ENCODE measurements at regions not wholly inside any gene's neighbourhood (a gene's known extent, or its start where the extent isn't known, plus 50 kb on each side); places are given as distances from the start of the nearest gene placed in this dataset.

DNA sequence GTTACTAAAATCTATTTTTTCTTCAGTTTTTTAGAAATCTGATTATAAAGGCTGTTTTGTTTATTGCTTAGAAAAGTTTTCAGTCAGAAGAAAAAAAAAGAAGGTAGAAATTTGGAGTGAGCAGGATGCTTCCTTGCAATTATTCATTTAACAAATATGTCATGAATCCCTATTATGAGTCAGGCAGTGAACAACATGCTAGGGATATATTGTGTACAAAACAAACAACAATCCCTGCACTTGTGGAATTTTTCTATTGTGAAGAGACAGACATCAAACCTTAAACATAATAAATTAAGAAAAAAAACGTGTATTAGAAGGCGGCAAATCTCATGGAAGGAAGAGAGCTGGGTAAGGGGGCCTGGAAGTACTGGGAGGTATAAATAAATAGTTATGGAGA lies 664.1 kb upstream of the CAMK1G start:
- H3K27me3 ChIP-seq (ENCODE audit: insufficient read depth, low read length), result no peaks in the 10 kb centered on the region
- H3K4me1 ChIP-seq (ENCODE audit: insufficient read depth, low read length), result no peaks in the 10 kb centered on the region
- H3K9me3 ChIP-seq (ENCODE audit: insufficient read depth, low read depth, low read length), result no peaks in the 10 kb centered on the region
- H3K27me3 Mint-ChIP-seq (ENCODE audit: low read depth, unreplicated experiment), result no peaks in the 10 kb centered on the region
- H3K79me2 ChIP-seq (ENCODE audit: insufficient read depth, low read length), result no peaks in the 10 kb centered on the region
- no peak for FAIRE-seq
- no peak for DNase-seq (ENCODE audit: low read depth)
- H3K36me3 Mint-ChIP-seq (ENCODE audit: low read depth, unreplicated experiment), result no peaks in the 10 kb centered on the region
- H3K9me3 Mint-ChIP-seq (ENCODE audit: unreplicated experiment), result no peaks in the 10 kb centered on the region
- no peak for TF ChIP-seq EZH2 (IDR thresholded peaks at IDR 0.05; ENCODE audit: insufficient read depth, low read length)
- TF ChIP-seq, protein P1, sequence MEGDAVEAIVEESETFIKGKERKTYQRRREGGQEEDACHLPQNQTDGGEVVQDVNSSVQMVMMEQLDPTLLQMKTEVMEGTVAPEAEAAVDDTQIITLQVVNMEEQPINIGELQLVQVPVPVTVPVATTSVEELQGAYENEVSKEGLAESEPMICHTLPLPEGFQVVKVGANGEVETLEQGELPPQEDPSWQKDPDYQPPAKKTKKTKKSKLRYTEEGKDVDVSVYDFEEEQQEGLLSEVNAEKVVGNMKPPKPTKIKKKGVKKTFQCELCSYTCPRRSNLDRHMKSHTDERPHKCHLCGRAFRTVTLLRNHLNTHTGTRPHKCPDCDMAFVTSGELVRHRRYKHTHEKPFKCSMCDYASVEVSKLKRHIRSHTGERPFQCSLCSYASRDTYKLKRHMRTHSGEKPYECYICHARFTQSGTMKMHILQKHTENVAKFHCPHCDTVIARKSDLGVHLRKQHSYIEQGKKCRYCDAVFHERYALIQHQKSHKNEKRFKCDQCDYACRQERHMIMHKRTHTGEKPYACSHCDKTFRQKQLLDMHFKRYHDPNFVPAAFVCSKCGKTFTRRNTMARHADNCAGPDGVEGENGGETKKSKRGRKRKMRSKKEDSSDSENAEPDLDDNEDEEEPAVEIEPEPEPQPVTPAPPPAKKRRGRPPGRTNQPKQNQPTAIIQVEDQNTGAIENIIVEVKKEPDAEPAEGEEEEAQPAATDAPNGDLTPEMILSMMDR (IDR thresholded peaks at IDR 0.05; ENCODE audit: insufficient read depth, low read depth, low read length), result no peak
- no peak overlapping the region for H2AFZ ChIP-seq (ENCODE audit: low read depth, low read length)
- no peak overlapping the region for H3K4me3 Mint-ChIP-seq (ENCODE audit: unreplicated experiment)
- H3K4me2 ChIP-seq (ENCODE audit: low read length), result no peak overlapping the region
- no peaks in the 10 kb centered on the region for H4K20me1 ChIP-seq (ENCODE audit: insufficient read depth, low read length)
- H3K27ac ChIP-seq (ENCODE audit: low read depth, low read length), result no peak overlapping the region
- no peaks in the 10 kb centered on the region for H3K4me1 Mint-ChIP-seq (ENCODE audit: low read depth, unreplicated experiment)
- H3K9ac ChIP-seq (ENCODE audit: low read length), result no peak overlapping the region
- H3K27ac Mint-ChIP-seq (ENCODE audit: unreplicated experiment), result no peak overlapping the region
- no peak overlapping the region for H3K4me3 ChIP-seq (ENCODE audit: insufficient read depth, low read depth, low read length)
- H3K36me3 ChIP-seq (ENCODE audit: insufficient read depth, low read length), result no peaks in the 10 kb centered on the region

DNA sequence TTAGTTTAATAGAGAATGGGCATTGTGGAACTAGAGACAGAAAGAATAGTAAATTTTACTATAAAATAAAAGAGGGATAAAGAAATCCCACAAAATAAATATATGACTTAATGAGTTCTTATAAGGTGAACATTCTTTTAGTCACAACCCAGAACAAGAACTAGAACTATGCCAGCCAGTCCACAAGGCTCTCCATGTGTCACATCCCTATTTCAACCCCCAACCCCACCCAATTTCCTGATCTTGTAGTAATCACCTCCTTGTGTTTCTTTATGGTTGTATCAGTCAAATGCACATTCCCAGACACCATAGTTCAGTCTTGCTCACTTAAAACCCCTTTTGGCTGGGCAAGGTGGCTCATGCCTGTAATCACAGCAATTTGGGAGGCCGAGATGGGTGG lies 662.3 kb upstream of the CAMK1G start:
- H4K20me1 ChIP-seq (ENCODE audit: insufficient read depth, low read length), result no peaks in the 10 kb centered on the region
- no peaks in the 10 kb centered on the region for H3K9me3 ChIP-seq (ENCODE audit: insufficient read depth, low read depth, low read length)
- H3K36me3 ChIP-seq (ENCODE audit: insufficient read depth, low read length), result no peaks in the 10 kb centered on the region
- H3K4me2 ChIP-seq (ENCODE audit: low read length), result no peak overlapping the region
- no peak overlapping the region for H2AFZ ChIP-seq (ENCODE audit: low read depth, low read length)
- H3K79me2 ChIP-seq (ENCODE audit: insufficient read depth, low read length), result no peaks in the 10 kb centered on the region
- no peaks in the 10 kb centered on the region for H3K36me3 Mint-ChIP-seq (ENCODE audit: low read depth, unreplicated experiment)
- H3K4me1 ChIP-seq (ENCODE audit: insufficient read depth, low read length), result no peaks in the 10 kb centered on the region
- no peak overlapping the region for H3K27ac ChIP-seq (ENCODE audit: low read depth, low read length)
- no peak overlapping the region for H3K4me3 ChIP-seq (ENCODE audit: insufficient read depth, low read depth, low read length)
- no peak for DNase-seq (ENCODE audit: low read depth)
- H3K27me3 ChIP-seq (ENCODE audit: insufficient read depth, low read length), result no peaks in the 10 kb centered on the region
- no peak for FAIRE-seq
- no peaks in the 10 kb centered on the region for H3K4me1 Mint-ChIP-seq (ENCODE audit: low read depth, unreplicated experiment)
- no peak overlapping the region for H3K9ac ChIP-seq (ENCODE audit: low read length)
- H3K27ac Mint-ChIP-seq (ENCODE audit: unreplicated experiment), result no peak overlapping the region
- H3K9me3 Mint-ChIP-seq (ENCODE audit: unreplicated experiment), result no peaks in the 10 kb centered on the region
- H3K4me3 Mint-ChIP-seq (ENCODE audit: unreplicated experiment), result no peak overlapping the region
- TF ChIP-seq, protein P1 (IDR thresholded peaks at IDR 0.05; ENCODE audit: insufficient read depth, low read depth, low read length), result no peak
- TF ChIP-seq EZH2 (IDR thresholded peaks at IDR 0.05; ENCODE audit: insufficient read depth, low read length), result no peak
- H3K27me3 Mint-ChIP-seq (ENCODE audit: low read depth, unreplicated experiment), result no peaks in the 10 kb centered on the region

DNA sequence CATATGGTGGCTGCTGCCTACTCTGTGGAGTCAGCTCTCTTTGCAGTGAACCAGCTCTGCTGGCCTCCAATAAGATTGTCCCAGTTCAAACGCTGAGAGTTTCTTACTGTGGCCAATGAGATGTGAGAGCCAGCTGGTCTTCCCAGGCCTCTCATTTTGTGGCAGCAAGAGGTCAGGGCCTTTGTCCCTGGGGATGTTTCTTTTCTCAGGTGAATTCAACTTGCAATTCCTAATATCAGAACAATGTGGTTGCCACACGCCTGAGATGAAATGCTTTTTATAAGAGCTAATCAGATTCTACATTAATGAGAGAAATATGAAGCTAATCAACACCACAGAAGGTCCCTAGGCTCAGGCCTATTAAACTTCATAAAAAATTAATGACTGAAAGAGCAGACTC lies 660.1 kb upstream of the CAMK1G start:
- Histone ChIP-seq H3K9me3 (ENCODE audit: insufficient read depth, low read depth, low read length) (no peaks in the 10 kb centered on the region), H4K20me1 (ENCODE audit: insufficient read depth, low read length) (no peaks in the 10 kb centered on the region), H3K27ac (ENCODE audit: low read depth, low read length) (no peak overlapping the region), H2AFZ (ENCODE audit: low read depth, low read length) (peak overlapping the region; percentile 25), H3K9ac (ENCODE audit: low read length) (no peak overlapping the region), H3K36me3 (ENCODE audit: insufficient read depth, low read length) (no peaks in the 10 kb centered on the region), H3K4me1 (ENCODE audit: insufficient read depth, low read length) (no peaks in the 10 kb centered on the region), H3K4me2 (ENCODE audit: low read length) (no peak overlapping the region), H3K4me3 (ENCODE audit: insufficient read depth, low read depth, low read length) (no peak overlapping the region), H3K79me2 (ENCODE audit: insufficient read depth, low read length) (no peaks in the 10 kb centered on the region), H3K27me3 (ENCODE audit: insufficient read depth, low read length) (no peaks in the 10 kb centered on the region)
- no peak for FAIRE-seq
- H3K4me1 Mint-ChIP-seq (ENCODE audit: low read depth, unreplicated experiment), result no peaks in the 10 kb centered on the region
- no peaks in the 10 kb centered on the region for H3K9me3 Mint-ChIP-seq (ENCODE audit: unreplicated experiment)
- no peak overlapping the region for H3K27ac Mint-ChIP-seq (ENCODE audit: unreplicated experiment)
- no peak for DNase-seq (ENCODE audit: low read depth)
- H3K4me3 Mint-ChIP-seq (ENCODE audit: unreplicated experiment), result no peak overlapping the region
- no peaks in the 10 kb centered on the region for H3K36me3 Mint-ChIP-seq (ENCODE audit: low read depth, unreplicated experiment)
- no peaks in the 10 kb centered on the region for H3K27me3 Mint-ChIP-seq (ENCODE audit: low read depth, unreplicated experiment)
- no peak for TF ChIP-seq EZH2 (IDR thresholded peaks at IDR 0.05; ENCODE audit: insufficient read depth, low read length)
- TF ChIP-seq, protein P1 (IDR thresholded peaks at IDR 0.05; ENCODE audit: insufficient read depth, low read depth, low read length), result no peak
